ENCODE measurements at regions not wholly inside any gene's neighbourhood (a gene's known extent, or its start where the extent isn't known, plus 50 kb on each side); places are given as distances from the start of the nearest gene placed in this dataset.

DNA sequence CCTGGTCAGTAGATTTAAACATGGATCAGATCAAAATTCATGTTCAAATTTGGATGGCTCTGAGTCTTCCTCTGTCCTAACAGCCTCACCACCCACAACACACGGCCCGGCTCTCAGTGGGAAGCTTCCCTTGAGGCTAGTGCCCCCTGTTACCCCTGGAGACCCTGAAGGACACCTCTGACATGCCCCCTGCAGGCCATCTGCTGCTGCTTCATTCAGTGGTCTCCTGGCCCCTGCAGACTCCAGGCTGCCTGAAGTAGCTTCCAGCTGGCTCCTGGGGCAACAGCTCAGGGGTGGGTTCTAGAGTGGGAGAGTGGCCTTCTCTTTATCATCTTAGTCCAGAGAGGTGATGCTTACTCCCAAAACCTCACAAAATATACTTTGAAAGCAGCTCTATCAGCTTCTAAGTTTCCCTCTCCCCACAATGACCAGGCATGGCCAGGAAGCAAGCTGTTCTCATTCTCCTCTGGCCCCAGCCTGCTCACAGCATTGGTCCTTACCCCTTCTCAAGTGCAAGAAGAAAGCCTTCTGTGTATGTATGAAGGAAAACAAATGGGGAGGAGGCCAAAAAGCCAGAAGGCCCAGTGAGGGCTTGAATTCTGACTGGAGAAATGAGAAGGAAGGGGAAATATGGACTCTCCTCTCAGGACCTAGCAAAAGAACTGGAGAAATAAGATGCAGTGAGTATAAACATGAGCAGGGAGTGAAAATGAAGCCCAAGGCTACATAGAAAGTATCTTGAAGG is 189.6 kb upstream of the INHBA start:
- WGBS (ENCODE audit: low lambda C conversion rate): 0% methylated on average over 2 of the region's 2 CpGs
- ATAC-seq: peak; percentile 57
- H3K27ac ChIP-seq (ENCODE audit: extremely low read length, insufficient read depth, low read length): no peak overlapping the region
- H2AFZ ChIP-seq (ENCODE audit: low read length): no peak overlapping the region
- no peaks in the 10 kb centered on the region for H3K79me2 ChIP-seq (ENCODE audit: insufficient read depth, low read length)
- peaks cover 0 to 7% of the 10 kb centered on the region in 2 experiments; a peak in 1 of 5 replicates for H3K27me3 ChIP-seq (ENCODE audit: control insufficient read depth in 1 of 2, insufficient read depth in 2 of 2, low read length in 2 of 2)
- H3K4me3 ChIP-seq (replicated peaks in 1 of 3; ENCODE audit: insufficient read depth in 1 of 3, low read depth in 2 of 3, low read length in 3 of 3): no peak overlapping the region
- no TSS peak for BruUV-seq (replicated peaks)
- ChIA-PET POLR2A (no interaction called here), CTCF (ENCODE audit: low intra/inter-chr PET ratio, low total read pairs) (no interaction called here)
- no peaks in the 10 kb centered on the region for H3K36me3 ChIP-seq (replicated peaks in 1 of 2; ENCODE audit: control insufficient read depth in 1 of 2, insufficient read depth in 2 of 2, low read length in 2 of 2)
- no peak for FAIRE-seq
- no peak overlapping the region for H3K4me2 ChIP-seq (ENCODE audit: low read depth, low read length)
- in situ Hi-C loops (cut with HindIII; ENCODE audit: extremely low pct_ligation_motif_present, low pct_unique_long_range_greater_than_20kb) (no loop called here), intact Hi-C loops (cut with micrococcal nuclease; ENCODE audit: unreplicated experiment) (no loop called here)
- H3K9ac ChIP-seq (ENCODE audit: insufficient read depth, low read depth, low read length): no peak overlapping the region
- no peaks in the 10 kb centered on the region for H3K4me1 ChIP-seq (ENCODE audit: insufficient read depth, low read length)
- TF ChIP-seq, protein P1, sequence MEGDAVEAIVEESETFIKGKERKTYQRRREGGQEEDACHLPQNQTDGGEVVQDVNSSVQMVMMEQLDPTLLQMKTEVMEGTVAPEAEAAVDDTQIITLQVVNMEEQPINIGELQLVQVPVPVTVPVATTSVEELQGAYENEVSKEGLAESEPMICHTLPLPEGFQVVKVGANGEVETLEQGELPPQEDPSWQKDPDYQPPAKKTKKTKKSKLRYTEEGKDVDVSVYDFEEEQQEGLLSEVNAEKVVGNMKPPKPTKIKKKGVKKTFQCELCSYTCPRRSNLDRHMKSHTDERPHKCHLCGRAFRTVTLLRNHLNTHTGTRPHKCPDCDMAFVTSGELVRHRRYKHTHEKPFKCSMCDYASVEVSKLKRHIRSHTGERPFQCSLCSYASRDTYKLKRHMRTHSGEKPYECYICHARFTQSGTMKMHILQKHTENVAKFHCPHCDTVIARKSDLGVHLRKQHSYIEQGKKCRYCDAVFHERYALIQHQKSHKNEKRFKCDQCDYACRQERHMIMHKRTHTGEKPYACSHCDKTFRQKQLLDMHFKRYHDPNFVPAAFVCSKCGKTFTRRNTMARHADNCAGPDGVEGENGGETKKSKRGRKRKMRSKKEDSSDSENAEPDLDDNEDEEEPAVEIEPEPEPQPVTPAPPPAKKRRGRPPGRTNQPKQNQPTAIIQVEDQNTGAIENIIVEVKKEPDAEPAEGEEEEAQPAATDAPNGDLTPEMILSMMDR (CRISPR knock-in tag; IDR thresholded peaks at IDR 0.05): 0 out of 2 replicates have a peak, but pooled peaks have one; percentile 13
- TF ChIP-seq TBP (CRISPR knock-in tag; IDR thresholded peaks at IDR 0.05): no peak
- no peaks in the 10 kb centered on the region for H4K20me1 ChIP-seq (ENCODE audit: insufficient read depth, low read length)
- no peak for DNase-seq (ENCODE audit: low spot score)
- no peaks in the 10 kb centered on the region for H3K9me3 ChIP-seq (ENCODE audit: low read length)

DNA sequence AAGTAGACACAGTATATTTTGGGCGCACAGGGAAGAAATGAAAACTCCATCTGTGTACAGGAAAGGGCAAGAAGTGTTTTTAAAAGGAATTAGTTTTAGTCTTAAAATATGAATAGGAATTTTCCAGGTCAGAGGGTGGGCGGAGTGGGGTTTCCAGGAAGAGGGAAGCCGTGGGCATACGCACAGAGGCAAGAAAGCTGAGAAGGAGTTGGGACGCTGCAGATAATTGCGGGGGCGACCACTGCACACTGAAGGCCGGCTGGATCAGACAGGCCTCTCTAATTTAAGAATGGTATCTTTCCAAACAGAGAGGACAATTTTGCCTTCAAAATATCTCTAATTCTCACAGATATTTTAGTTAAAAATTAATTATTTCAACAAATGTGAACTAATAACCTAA is 189.1 kb upstream of the INHBA start:
- in situ Hi-C loops (cut with HindIII; ENCODE audit: extremely low pct_ligation_motif_present, low pct_unique_long_range_greater_than_20kb) (no loop called here), intact Hi-C loops (cut with micrococcal nuclease; ENCODE audit: unreplicated experiment) (no loop called here)
- Histone ChIP-seq H3K4me1 (ENCODE audit: insufficient read depth, low read length) (no peaks in the 10 kb centered on the region), H3K79me2 (ENCODE audit: insufficient read depth, low read length) (no peaks in the 10 kb centered on the region), H3K36me3 (replicated peaks in 1 of 2; ENCODE audit: control insufficient read depth in 1 of 2, insufficient read depth in 2 of 2, low read length in 2 of 2) (no peaks in the 10 kb centered on the region), H2AFZ (ENCODE audit: low read length) (no peak overlapping the region), H3K9ac (ENCODE audit: insufficient read depth, low read depth, low read length) (no peak overlapping the region), H3K9me3 (ENCODE audit: low read length) (no peaks in the 10 kb centered on the region), H3K4me3 (replicated peaks in 1 of 3; ENCODE audit: insufficient read depth in 1 of 3, low read depth in 2 of 3, low read length in 3 of 3) (no peak overlapping the region), H3K4me2 (ENCODE audit: low read depth, low read length) (no peak overlapping the region), H3K27me3 (ENCODE audit: control insufficient read depth in 1 of 2, insufficient read depth in 2 of 2, low read length in 2 of 2) (peaks cover 0 to 7% of the 10 kb centered on the region in 2 experiments; a peak in 1 of 5 replicates), H3K27ac (ENCODE audit: extremely low read length, insufficient read depth, low read length) (no peak overlapping the region), H4K20me1 (ENCODE audit: insufficient read depth, low read length) (no peaks in the 10 kb centered on the region)
- BruUV-seq (replicated peaks): no TSS peak
- FAIRE-seq (no peak), ATAC-seq (no peak), DNase-seq (ENCODE audit: low spot score) (no peak)
- CTCF ChIA-PET (ENCODE audit: low intra/inter-chr PET ratio, low total read pairs): no interaction called here
- POLR2A ChIA-PET: no interaction called here
- WGBS (ENCODE audit: low lambda C conversion rate): 51% methylated on average over 8 of the region's 8 CpGs
- TF ChIP-seq, protein P2, sequence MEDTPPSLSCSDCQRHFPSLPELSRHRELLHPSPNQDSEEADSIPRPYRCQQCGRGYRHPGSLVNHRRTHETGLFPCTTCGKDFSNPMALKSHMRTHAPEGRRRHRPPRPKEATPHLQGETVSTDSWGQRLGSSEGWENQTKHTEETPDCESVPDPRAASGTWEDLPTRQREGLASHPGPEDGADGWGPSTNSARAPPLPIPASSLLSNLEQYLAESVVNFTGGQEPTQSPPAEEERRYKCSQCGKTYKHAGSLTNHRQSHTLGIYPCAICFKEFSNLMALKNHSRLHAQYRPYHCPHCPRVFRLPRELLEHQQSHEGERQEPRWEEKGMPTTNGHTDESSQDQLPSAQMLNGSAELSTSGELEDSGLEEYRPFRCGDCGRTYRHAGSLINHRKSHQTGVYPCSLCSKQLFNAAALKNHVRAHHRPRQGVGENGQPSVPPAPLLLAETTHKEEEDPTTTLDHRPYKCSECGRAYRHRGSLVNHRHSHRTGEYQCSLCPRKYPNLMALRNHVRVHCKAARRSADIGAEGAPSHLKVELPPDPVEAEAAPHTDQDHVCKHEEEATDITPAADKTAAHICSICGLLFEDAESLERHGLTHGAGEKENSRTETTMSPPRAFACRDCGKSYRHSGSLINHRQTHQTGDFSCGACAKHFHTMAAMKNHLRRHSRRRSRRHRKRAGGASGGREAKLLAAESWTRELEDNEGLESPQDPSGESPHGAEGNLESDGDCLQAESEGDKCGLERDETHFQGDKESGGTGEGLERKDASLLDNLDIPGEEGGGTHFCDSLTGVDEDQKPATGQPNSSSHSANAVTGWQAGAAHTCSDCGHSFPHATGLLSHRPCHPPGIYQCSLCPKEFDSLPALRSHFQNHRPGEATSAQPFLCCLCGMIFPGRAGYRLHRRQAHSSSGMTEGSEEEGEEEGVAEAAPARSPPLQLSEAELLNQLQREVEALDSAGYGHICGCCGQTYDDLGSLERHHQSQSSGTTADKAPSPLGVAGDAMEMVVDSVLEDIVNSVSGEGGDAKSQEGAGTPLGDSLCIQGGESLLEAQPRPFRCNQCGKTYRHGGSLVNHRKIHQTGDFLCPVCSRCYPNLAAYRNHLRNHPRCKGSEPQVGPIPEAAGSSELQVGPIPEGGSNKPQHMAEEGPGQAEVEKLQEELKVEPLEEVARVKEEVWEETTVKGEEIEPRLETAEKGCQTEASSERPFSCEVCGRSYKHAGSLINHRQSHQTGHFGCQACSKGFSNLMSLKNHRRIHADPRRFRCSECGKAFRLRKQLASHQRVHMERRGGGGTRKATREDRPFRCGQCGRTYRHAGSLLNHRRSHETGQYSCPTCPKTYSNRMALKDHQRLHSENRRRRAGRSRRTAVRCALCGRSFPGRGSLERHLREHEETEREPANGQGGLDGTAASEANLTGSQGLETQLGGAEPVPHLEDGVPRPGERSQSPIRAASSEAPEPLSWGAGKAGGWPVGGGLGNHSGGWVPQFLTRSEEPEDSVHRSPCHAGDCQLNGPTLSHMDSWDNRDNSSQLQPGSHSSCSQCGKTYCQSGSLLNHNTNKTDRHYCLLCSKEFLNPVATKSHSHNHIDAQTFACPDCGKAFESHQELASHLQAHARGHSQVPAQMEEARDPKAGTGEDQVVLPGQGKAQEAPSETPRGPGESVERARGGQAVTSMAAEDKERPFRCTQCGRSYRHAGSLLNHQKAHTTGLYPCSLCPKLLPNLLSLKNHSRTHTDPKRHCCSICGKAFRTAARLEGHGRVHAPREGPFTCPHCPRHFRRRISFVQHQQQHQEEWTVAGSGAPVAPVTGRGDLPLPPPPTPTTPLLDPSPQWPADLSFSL (CRISPR knock-in tag; IDR thresholded peaks at IDR 0.05): no peak
- TF ChIP-seq, protein P3, sequence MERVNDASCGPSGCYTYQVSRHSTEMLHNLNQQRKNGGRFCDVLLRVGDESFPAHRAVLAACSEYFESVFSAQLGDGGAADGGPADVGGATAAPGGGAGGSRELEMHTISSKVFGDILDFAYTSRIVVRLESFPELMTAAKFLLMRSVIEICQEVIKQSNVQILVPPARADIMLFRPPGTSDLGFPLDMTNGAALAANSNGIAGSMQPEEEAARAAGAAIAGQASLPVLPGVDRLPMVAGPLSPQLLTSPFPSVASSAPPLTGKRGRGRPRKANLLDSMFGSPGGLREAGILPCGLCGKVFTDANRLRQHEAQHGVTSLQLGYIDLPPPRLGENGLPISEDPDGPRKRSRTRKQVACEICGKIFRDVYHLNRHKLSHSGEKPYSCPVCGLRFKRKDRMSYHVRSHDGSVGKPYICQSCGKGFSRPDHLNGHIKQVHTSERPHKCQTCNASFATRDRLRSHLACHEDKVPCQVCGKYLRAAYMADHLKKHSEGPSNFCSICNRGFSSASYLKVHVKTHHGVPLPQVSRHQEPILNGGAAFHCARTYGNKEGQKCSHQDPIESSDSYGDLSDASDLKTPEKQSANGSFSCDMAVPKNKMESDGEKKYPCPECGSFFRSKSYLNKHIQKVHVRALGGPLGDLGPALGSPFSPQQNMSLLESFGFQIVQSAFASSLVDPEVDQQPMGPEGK (CRISPR knock-in tag; IDR thresholded peaks at IDR 0.05): no peak
- TF ChIP-seq, protein P4, sequence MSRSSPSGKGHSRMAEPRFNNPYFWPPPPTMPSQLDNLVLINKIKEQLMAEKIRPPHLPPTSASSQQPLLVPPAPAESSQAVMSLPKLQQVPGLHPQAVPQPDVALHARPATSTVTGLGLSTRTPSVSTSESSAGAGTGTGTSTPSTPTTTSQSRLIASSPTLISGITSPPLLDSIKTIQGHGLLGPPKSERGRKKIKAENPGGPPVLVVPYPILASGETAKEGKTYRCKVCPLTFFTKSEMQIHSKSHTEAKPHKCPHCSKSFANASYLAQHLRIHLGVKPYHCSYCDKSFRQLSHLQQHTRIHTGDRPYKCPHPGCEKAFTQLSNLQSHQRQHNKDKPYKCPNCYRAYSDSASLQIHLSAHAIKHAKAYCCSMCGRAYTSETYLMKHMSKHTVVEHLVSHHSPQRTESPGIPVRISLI (CRISPR knock-in tag; IDR thresholded peaks at IDR 0.05; ENCODE audit: borderline replicate concordance): no peak

Measured in HepG2 (cell line).